Astrocyte (in vitro differentiated cells and primary cell): ENCODE measurements at regions not wholly inside any gene's neighbourhood (a gene's known extent, or its start where the extent isn't known, plus 50 kb on each side); places are given as distances from the start of the nearest gene placed in this dataset.

Experiments
- CTCF ChIP-seq: IDR thresholded peaks from 2 replicates; pipeline ENCODE4 v1.5.1; 2011; ENCODE audit warnings: low read depth, mild to moderate bottlenecking, inconsistent platforms, low read length, moderate library complexity; ENCODE audit not compliant: insufficient read depth
- EZH2 ChIP-seq: IDR thresholded peaks from 2 replicates; pipeline ENCODE4 v1.6.1; 2012; ENCODE audit warnings: mild to moderate bottlenecking, low read length, inconsistent platforms; ENCODE audit not compliant: insufficient read depth

GRCh38 chr1:187715483-187715882 is 886.7 kb downstream of the PLA2G4A start:
- TF ChIP-seq CTCF: no peak
- TF ChIP-seq EZH2: no peak
